GM10266 (cell line): ENCODE measurements at regions not wholly inside any gene's neighbourhood (a gene's known extent, or its start where the extent isn't known, plus 50 kb on each side); places are given as distances from the start of the nearest gene placed in this dataset.
"Not testable (repeated sequence)": the region's sequence is repeated elsewhere in the genome, so short reads cannot be mapped to it uniquely, and the experiment has no call there.

Source experiments
- DNase-seq: peaks from one replicate; pipeline ENCODE4 v3.0.0; 2012; ENCODE audit errors: extremely low spot score
- TF ChIP-seq, protein P1 (sequence below): IDR thresholded peaks from 2 replicates; pipeline ENCODE4 v1.5.1; 2012; ENCODE audit warnings: mild to moderate bottlenecking, low read depth; ENCODE audit not compliant: control insufficient read depth, insufficient read depth; ENCODE audit errors: missing control alignments

DNA sequence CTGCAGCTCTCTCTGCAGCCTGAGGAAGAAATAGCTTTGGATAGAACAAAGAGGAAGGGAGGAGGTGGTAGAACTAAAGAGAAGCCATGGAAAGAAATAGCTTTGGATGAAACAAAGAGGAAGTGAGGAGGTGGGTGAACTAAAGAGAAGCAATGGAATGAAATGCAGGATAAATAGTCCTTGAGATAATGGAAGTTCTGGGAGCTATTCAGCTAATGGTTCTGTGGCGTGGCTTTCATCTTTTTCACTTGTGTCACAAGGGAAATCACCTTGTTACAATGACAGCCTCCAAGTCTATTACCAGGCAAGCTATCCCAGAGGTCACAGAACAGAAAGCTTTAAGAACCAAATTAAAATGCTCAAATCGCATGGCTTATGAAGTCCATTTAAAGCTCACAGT, 141.3 kb upstream of the ARG1 start:
- TF ChIP-seq, protein P1, sequence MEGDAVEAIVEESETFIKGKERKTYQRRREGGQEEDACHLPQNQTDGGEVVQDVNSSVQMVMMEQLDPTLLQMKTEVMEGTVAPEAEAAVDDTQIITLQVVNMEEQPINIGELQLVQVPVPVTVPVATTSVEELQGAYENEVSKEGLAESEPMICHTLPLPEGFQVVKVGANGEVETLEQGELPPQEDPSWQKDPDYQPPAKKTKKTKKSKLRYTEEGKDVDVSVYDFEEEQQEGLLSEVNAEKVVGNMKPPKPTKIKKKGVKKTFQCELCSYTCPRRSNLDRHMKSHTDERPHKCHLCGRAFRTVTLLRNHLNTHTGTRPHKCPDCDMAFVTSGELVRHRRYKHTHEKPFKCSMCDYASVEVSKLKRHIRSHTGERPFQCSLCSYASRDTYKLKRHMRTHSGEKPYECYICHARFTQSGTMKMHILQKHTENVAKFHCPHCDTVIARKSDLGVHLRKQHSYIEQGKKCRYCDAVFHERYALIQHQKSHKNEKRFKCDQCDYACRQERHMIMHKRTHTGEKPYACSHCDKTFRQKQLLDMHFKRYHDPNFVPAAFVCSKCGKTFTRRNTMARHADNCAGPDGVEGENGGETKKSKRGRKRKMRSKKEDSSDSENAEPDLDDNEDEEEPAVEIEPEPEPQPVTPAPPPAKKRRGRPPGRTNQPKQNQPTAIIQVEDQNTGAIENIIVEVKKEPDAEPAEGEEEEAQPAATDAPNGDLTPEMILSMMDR: no peak
- DNase-seq: no peak

DNA sequence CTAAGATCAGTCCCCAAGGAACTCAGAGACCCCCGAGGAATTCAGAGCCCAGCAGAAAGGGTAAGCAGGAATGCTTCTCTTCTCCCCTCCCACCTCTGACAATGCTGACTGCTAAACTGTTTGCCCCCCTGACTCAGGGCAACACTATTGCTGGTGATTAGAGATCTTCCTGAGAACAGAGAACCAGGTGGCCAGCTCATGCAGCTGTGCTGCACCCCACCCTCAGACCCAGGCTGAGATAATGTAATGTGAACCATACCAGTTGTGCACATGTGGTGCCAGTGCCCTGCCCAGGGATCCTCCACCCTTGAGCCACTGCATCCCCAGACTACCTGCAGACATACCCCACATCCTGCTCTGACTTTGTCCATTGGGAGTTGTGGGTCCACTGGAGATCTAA, 139.1 kb upstream of the ARG1 start:
- TF ChIP-seq, protein P1: no peak
- DNase-seq: no peak

DNA sequence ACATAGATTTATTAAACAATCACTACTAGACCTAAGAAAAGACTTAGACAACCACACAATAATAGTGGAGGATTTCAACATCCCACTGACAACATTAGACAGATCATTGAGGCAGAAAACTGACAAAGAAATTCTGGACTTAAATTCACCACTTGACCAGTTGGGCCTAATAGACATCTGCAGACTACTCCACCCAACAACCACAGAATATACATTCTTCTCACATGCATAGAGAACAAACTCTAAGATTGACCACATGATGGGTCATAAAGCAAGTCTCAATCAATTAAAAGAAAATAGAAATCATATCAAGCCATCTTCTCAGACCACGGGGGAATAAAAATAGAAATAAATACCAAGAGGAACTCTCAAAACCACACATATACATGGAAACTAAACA, 136.7 kb upstream of the ARG1 start:
- no peak for DNase-seq
- TF ChIP-seq, protein P1: no peak

DNA sequence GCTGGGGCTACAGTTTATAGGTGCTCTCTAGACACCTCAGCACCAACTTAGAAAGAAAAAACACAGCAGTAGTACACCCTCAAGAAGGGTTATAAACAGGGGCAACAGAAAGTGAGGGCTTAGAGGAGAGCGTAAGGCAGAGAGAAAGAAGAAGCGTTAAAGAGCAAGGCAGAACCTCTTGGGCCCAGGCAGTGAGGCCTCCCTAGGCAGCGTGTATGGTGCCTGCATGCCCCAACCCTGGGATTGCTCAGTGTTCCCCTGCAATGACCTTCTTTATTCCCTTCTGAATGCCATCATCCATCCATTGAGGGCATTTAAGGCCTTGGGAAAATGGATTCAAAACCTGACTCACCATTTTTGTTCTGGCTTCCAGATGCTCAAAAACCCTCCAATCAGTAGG, 130.0 kb upstream of the ARG1 start:
- DNase-seq: no peak

DNA sequence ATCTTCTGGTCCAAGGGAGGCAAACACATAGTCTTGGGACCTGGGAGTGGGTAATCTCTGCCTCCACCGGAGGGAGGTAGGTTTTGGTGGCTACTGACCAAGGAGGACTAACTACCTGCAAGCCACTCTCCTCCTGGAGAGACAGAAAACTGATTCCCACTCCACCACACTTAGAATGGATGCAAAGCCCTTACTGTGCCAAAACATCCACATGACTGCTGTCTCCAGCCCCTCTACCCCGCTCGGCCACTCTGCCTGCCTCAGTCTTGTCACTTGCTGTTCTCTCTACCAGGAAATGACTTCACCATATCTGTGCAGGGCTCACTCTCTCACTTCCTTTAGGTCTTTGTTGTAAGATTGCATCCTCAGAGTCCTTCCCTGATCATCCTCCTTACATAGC, 129.5 kb upstream of the ARG1 start:
- TF ChIP-seq, protein P1: no peak
- no peak for DNase-seq

More for the DNA sequence above, 130.0 kb upstream of the ARG1 start:
- TF ChIP-seq, protein P1: no peak

DNA sequence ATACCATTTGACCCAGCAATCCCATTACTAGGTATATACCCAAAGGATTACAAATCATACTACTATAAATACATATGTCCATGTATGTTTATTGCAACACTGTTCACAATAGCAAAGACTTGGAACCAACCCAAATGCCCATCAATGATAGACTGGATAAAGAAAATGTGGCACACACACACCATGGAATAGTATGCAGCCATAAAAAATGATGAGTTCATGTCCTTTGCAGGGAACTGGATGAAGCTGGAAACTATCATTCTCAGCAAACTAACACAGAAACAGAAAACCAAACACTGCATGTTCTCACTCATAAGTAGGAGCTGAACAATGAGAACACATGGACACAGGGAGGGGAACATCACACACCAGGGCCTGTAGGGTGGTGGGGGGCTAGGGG, 127.7 kb upstream of the ARG1 start:
- DNase-seq: not testable (repeated sequence)

DNA sequence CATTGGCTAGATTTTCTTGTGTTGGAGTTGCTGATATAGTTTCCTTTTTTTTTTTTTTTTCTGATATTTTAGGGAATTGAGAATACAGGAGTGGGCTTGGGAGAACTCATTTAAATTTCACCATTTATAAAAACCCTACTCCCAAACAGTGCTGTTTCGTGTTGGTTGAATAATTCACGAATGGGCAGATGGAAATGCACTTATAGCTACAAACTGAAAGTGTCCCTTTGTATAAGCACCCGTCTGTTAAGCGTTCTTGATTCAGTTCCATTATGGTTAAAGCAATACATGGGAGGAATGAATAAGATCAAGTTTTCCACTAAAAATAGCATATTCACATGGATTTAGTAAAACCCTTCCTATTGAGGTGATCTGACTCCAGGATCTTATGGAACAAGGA, 122.2 kb upstream of the ARG1 start:
- no peak for DNase-seq
- TF ChIP-seq, protein P1: no peak
